Sigmoid colon (tissue), 6 donors: ENCODE measurements at regions not wholly inside any gene's neighbourhood (a gene's known extent, or its start where the extent isn't known, plus 50 kb on each side); places are given as distances from the start of the nearest gene placed in this dataset.
A peak's percentile ranks its signal among the peaks of the same experiment; 100 is the strongest.

Source experiments
- DNase-seq: peaks from one replicate; pipeline ENCODE4 v3.0.0-alpha.2; 2019
- H3K27ac ChIP-seq, 4 donors: fragments of 200-600 bp; sonication (generic); one replicate each; pipeline ENCODE4 v1.5.1; 2016 to 2019; ENCODE audit warnings: mild to moderate bottlenecking in 1 of 4
- H3K27me3 ChIP-seq, 3 donors: fragments of 200-600 bp; sonication (generic); one replicate each; pipeline ENCODE4 v1.5.1; 2019; ENCODE audit warnings: mild to moderate bottlenecking in 1 of 3
- H3K36me3 ChIP-seq, 4 donors: fragments of 200-600 bp; sonication (generic); one replicate each; pipeline ENCODE4 v1.5.1; 2016 to 2019
- H3K4me1 ChIP-seq, 4 donors: fragments of 200-600 bp; sonication (generic); one replicate each; pipeline ENCODE4 v1.5.1; 2017 to 2019
- H3K4me3 ChIP-seq, 4 donors: fragments of 200-600 bp; sonication (generic); one replicate each; pipeline ENCODE4 v1.5.1; 2017 to 2019; ENCODE audit warnings: mild to moderate bottlenecking in 2 of 4, moderate library complexity in 1 of 4
- H3K9me3 ChIP-seq, 4 donors: fragments of 200-600 bp in 3 of 4; sonication (generic) in 3 of 4; one replicate each; pipeline versions ENCODE4 v1.5.1 to v1.6.1; 2013 to 2019
- EP300 ChIP-seq, 4 donors: sonication (generic); formaldehyde crosslinking; IDR thresholded peaks; one replicate each; pipeline ENCODE4 v1.6.1; 2017; ENCODE audit warnings: antibody characterized with exemption in 4 of 4
- POLR2A ChIP-seq, 2 donors: fragments of 450-650 bp; IDR thresholded peaks; one replicate each; pipeline ENCODE4 v1.6.1; 2016; ENCODE audit warnings: antibody characterized with exemption in 2 of 2, mild to moderate bottlenecking in 2 of 2, moderate library complexity in 2 of 2
- POLR2AphosphoS5 ChIP-seq, 4 donors: sonication (generic); formaldehyde crosslinking; IDR thresholded peaks; one replicate each; pipeline ENCODE4 v1.6.1; 2017; ENCODE audit warnings: antibody characterized with exemption in 4 of 4
- WGBS, 2 donors: extraction: QIAGEN DNeasy Blood & Tissue Kit; methylation state at CpG; one replicate each; pipeline ENCODE4 v1.1.7; 2013; 5-methylcytosine and 5-hydroxymethylcytosine counted together
- intact Hi-C: fragments of 100-400 bp; cut with DNase I; formaldehyde crosslinking; loops from one replicate; pipeline ENCODE4 v1.15.1; 2023
- TF ChIP-seq, protein P1 (sequence below), 4 experiments: fragments of 450-650 bp in 3 of 4; fragments of 200-600 bp in 1 of 4; IDR thresholded peaks; one replicate each; pipeline ENCODE4 v1.5.1; 2016 to 2019; ENCODE audit warnings: antibody characterized with exemption in 4 of 4, mild to moderate bottlenecking in 3 of 4, moderate library complexity in 2 of 4
- donor health status: healthy with polysubstance abuse.
- donor health status: healthy.

DNA sequence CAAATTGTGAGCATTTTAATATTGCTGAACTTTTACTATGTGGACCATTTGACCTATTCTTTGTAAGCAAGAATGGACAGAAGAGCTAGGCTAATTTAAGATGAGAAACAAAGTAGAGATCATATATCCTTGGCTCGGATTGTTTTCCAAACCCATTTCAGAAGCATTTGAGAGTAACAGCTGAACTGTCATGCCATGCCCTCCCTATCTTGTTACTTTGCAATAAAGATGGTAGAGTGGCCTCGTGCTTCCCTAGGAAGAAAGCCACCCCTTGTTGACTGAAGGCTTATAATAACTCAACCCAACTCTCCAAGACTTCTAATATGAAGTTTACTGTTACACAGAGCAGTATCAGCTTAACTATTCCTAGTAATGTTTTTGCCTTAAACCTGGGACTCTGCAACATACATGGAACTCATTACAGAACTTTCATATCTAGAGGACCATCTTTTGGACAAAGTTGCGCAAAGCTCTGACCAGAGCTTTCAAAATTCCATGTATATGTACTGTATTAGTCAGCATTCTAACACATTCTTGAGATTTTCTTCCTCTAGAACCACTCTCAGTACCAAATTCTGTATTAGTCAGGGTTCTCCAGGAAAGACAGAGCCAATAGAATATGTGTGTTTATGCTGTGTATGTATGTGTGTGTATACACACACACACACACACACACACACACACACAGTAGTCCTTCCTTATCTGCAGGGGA lies 68.7 kb downstream of the ADAMTS1 start:
- Histone ChIP-seq H3K36me3 (no peaks in the 10 kb centered on the region), H3K4me3 (no peak overlapping the region), H3K27me3 (no peaks in the 10 kb centered on the region), H3K9me3 (no peaks in the 10 kb centered on the region), H3K27ac (no peak overlapping the region), H3K4me1 (peaks cover 0 to 3% (median under 1%) of the 10 kb centered on the region in 4 donors)
- DNase-seq = no peak
- 85 to 88% methylated on average over 3 of the region's 3 CpGs for WGBS, 2 donors
- intact Hi-C loops = no loop called here
- TF ChIP-seq POLR2A (IDR thresholded peaks at IDR 0.05) (no peak), EP300 (IDR thresholded peaks at IDR 0.05) (no peak), POLR2AphosphoS5 (IDR thresholded peaks at IDR 0.05) (no peak)
- TF ChIP-seq, protein P1, sequence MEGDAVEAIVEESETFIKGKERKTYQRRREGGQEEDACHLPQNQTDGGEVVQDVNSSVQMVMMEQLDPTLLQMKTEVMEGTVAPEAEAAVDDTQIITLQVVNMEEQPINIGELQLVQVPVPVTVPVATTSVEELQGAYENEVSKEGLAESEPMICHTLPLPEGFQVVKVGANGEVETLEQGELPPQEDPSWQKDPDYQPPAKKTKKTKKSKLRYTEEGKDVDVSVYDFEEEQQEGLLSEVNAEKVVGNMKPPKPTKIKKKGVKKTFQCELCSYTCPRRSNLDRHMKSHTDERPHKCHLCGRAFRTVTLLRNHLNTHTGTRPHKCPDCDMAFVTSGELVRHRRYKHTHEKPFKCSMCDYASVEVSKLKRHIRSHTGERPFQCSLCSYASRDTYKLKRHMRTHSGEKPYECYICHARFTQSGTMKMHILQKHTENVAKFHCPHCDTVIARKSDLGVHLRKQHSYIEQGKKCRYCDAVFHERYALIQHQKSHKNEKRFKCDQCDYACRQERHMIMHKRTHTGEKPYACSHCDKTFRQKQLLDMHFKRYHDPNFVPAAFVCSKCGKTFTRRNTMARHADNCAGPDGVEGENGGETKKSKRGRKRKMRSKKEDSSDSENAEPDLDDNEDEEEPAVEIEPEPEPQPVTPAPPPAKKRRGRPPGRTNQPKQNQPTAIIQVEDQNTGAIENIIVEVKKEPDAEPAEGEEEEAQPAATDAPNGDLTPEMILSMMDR (IDR thresholded peaks at IDR 0.05) = no peak

DNA sequence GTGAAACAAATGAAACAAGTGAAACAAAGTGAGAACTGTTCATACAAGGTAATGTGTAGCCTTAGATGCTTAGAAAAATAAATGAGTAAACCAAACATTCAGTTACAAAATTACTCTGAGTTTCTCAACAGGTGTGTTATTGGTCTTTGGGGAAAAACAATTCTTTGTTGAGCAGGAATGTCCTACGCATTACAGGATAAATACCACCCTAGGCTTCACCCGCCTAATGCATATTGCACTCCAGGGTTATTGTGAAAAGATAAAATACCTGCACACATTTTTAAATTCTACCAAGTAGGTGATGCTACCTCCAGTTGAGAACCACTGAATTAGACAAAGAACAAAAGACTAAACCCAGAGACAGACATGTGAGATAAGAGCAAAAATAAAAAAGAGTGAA lies 72.2 kb downstream of the ADAMTS1 start:
- no peaks in the 10 kb centered on the region for H3K4me1 ChIP-seq
- H3K4me3 ChIP-seq = no peak overlapping the region
- TF ChIP-seq, protein P1 (IDR thresholded peaks at IDR 0.05) = no peak
- TF ChIP-seq POLR2A (IDR thresholded peaks at IDR 0.05) (no peak), EP300 (IDR thresholded peaks at IDR 0.05) (no peak), POLR2AphosphoS5 (IDR thresholded peaks at IDR 0.05) (no peak)
- no peaks in the 10 kb centered on the region for H3K9me3 ChIP-seq
- H3K27ac ChIP-seq = no peak overlapping the region
- WGBS, 2 donors = 91 to 93% methylated on average over 2 of the region's 2 CpGs
- no peaks in the 10 kb centered on the region for H3K27me3 ChIP-seq
- no peak for DNase-seq
- intact Hi-C loops = no loop called here
- H3K36me3 ChIP-seq = no peaks in the 10 kb centered on the region

DNA sequence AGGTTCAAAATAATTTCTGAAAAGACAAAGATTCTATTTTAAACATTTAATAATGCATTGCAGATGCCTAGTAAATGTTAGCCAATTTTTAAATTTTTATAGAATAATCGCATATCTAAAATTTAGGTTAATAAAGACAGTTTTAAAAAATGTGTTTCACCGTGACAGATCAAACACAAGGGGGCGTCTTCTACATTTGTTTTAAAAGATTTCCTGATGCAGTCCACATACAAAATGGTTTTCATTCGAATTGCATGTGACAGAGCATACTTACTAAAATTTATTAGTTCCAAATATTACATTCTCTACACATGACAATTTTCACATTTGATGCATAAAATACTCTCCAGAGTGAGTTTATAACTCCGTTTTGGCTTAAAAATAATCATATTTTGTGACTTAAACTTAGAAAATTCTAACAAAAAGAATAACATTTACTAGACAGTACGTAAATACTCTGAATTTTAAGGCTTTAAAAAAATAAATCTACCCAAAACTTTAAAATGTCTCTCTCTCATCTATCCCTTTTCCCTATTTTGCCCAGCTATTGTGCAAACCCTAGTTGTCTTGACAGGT lies 75.5 kb downstream of the ADAMTS1 start:
- intact Hi-C loops = loop anchor here (2.0 kb wide), 1 partner anchor 77 kb away; no protein-coding TSS in a partner anchor
- Histone ChIP-seq H3K27ac (no peak overlapping the region), H3K9me3 (no peaks in the 10 kb centered on the region), H3K27me3 (no peaks in the 10 kb centered on the region), H3K36me3 (no peaks in the 10 kb centered on the region), H3K4me3 (no peak overlapping the region), H3K4me1 (no peaks in the 10 kb centered on the region)
- TF ChIP-seq POLR2A (IDR thresholded peaks at IDR 0.05) (no peak), EP300 (IDR thresholded peaks at IDR 0.05) (no peak), POLR2AphosphoS5 (IDR thresholded peaks at IDR 0.05) (peak in 1 of 4 donors; percentile 10)
- TF ChIP-seq, protein P1 (IDR thresholded peaks at IDR 0.05) = peak in 3 of 4 experiments; percentile 31 to 58 (median 31)
- no peak for DNase-seq
- WGBS, 2 donors = 28 to 36% methylated on average over 6 of the region's 6 CpGs

DNA sequence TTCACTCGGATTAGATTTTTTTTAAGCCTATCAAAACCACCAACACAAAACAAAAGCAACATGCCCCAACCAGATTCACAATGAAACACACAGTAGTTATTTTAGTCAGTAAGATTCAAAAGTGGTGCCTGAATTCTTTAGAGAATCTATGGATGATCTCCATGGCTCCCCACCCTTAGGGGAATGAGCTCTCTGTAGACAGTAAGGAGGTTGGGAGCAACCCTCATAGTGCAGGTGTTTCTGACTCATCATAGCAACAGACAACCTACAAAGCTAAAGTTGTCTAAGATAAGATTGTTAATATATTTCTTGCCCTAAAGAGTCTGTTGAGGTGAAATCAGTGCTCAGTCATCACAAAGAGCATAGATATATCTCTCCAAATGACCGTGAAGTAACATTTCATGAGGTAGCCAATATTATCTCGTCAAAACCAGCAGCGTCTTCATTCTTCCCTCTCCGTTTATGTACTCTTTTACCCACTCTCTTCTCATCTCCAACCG lies 78.3 kb downstream of the ADAMTS1 start:
- 81 to 85% methylated on average over 6 of the region's 6 CpGs for WGBS, 2 donors
- no peaks in the 10 kb centered on the region for H3K27me3 ChIP-seq
- H3K9me3 ChIP-seq = no peaks in the 10 kb centered on the region
- H3K4me1 ChIP-seq = no peaks in the 10 kb centered on the region
- TF ChIP-seq, protein P1 (IDR thresholded peaks at IDR 0.05) = no peak
- TF ChIP-seq EP300 (IDR thresholded peaks at IDR 0.05) = no peak
- TF ChIP-seq POLR2A (IDR thresholded peaks at IDR 0.05) = no peak
- no peak for TF ChIP-seq POLR2AphosphoS5 (IDR thresholded peaks at IDR 0.05)
- H3K4me3 ChIP-seq = no peak overlapping the region
- H3K36me3 ChIP-seq = no peaks in the 10 kb centered on the region
- H3K27ac ChIP-seq = no peak overlapping the region
- intact Hi-C loops = no loop called here
- no peak for DNase-seq
